Keratinocyte (primary cell): ENCODE measurements at regions not wholly inside any gene's neighbourhood (a gene's known extent, or its start where the extent isn't known, plus 50 kb on each side); places are given as distances from the start of the nearest gene placed in this dataset.

ENCODE experiments used
- DNase-seq: peaks from one replicate; pipeline ENCODE4 v3.0.0-alpha.2; 2011; ENCODE audit warnings: low read depth, missing footprints, low spot score
- FAIRE-seq: peaks from 2 replicates; lab custom pipeline; 2011; peaks lifted over from hg19 to GRCh38; lab: Jason Lieb, UNC
- H2AFZ ChIP-seq: 2 replicates; pipeline ENCODE4 v1.6.0; 2012; ENCODE audit warnings: low read length, control low read depth, inconsistent platforms; ENCODE audit not compliant: control insufficient read depth
- H3K27ac ChIP-seq: 2 replicates; pipeline ENCODE4 v1.5.1; 2011; ENCODE audit warnings: low read length; ENCODE audit not compliant: control insufficient read depth, insufficient read depth
- H3K27me3 ChIP-seq: 3 replicates; pipeline ENCODE4 v1.6.0; 2011; ENCODE audit warnings: low read length; ENCODE audit not compliant: control insufficient read depth, insufficient read depth; ENCODE audit errors: extremely low read depth
- H3K36me3 ChIP-seq, 2 experiments: 2 replicates in 1 of 2; 3 replicates in 1 of 2; pipeline ENCODE4 v1.5.1; 2011; ENCODE audit warnings: low read length in 2 of 2, mild to moderate bottlenecking in 1 of 2; ENCODE audit not compliant: control insufficient read depth in 2 of 2, insufficient read depth in 2 of 2; ENCODE audit errors: extremely low read depth in 1 of 2
- H3K4me1 ChIP-seq: 3 replicates; pipeline ENCODE4 v1.5.1; 2011; ENCODE audit warnings: low read length; ENCODE audit not compliant: control insufficient read depth, insufficient read depth; ENCODE audit errors: extremely low read depth
- H3K4me2 ChIP-seq: 3 replicates; pipeline ENCODE4 v1.6.0; 2011; ENCODE audit warnings: low read depth, low read length; ENCODE audit not compliant: control insufficient read depth, insufficient read depth; ENCODE audit errors: extremely low read depth
- H3K4me3 ChIP-seq, 3 experiments: fragments of 200-600 bp in 1 of 3; sonication (generic) in 1 of 3; 2 replicates in 2 of 3; 3 replicates in 1 of 3; pipeline ENCODE4 v1.5.1; 2011 to 2016; ENCODE audit warnings: low read length in 3 of 3, mild to moderate bottlenecking in 3 of 3, control low read depth in 2 of 3, inconsistent platforms in 1 of 3, low read depth in 1 of 3, mixed read lengths in 1 of 3, mixed run types in 1 of 3, moderate library complexity in 1 of 3; ENCODE audit not compliant: control insufficient read depth in 2 of 3, insufficient read depth in 2 of 3; ENCODE audit errors: extremely low read depth in 1 of 3
- H3K79me2 ChIP-seq: 2 replicates; pipeline ENCODE4 v1.6.0; 2012; ENCODE audit warnings: low read length; ENCODE audit not compliant: control insufficient read depth, insufficient read depth
- H3K9ac ChIP-seq: 3 replicates; pipeline ENCODE4 v1.6.0; 2011; ENCODE audit warnings: low read length; ENCODE audit not compliant: control insufficient read depth, insufficient read depth; ENCODE audit errors: extremely low read depth
- H3K9me1 ChIP-seq: 3 replicates; pipeline ENCODE4 v1.6.0; 2011; ENCODE audit warnings: low read length; ENCODE audit not compliant: control insufficient read depth, insufficient read depth; ENCODE audit errors: extremely low read depth
- H3K9me3 ChIP-seq: 2 replicates; pipeline ENCODE4 v1.5.1; 2012; ENCODE audit warnings: low read depth, low read length; ENCODE audit not compliant: control insufficient read depth
- H4K20me1 ChIP-seq: 3 replicates; pipeline ENCODE4 v1.6.0; 2011; ENCODE audit warnings: low read length; ENCODE audit not compliant: control insufficient read depth, insufficient read depth; ENCODE audit errors: extremely low read depth
- CTCF ChIP-seq, 3 experiments: IDR thresholded peaks in 1 of 3; conservative IDR thresholded peaks in 1 of 3; optimal IDR thresholded peaks in 1 of 3; 2 replicates in 2 of 3; 3 replicates in 1 of 3; pipeline versions ENCODE3 to v1.5.1; 2011; ENCODE audit warnings: low read length in 3 of 3, mild to moderate bottlenecking in 3 of 3, moderate library complexity in 2 of 3, control low read depth in 1 of 3, inconsistent platforms in 1 of 3; ENCODE audit not compliant: insufficient read depth in 2 of 3; ENCODE audit errors: extremely low read depth in 1 of 3
- EZH2 ChIP-seq: IDR thresholded peaks from one replicate; pipeline ENCODE4 v1.6.1; 2012; ENCODE audit warnings: inconsistent platforms, mild to moderate bottlenecking, low read length, moderate library complexity
- dilution Hi-C: fragments of 300-500 bp; cut with MboI; formaldehyde crosslinking; loops from one replicate; pipeline ENCODE4 v1.7.0; 2020; ENCODE audit warnings: low sequenced_read_pairs; ENCODE audit not compliant: extremely low pct_ligation_motif_present

- Histone ChIP-seq H3K36me3 (no peaks in the 10 kb centered on the region), H2AFZ (no peak overlapping the region), H4K20me1 (no peaks in the 10 kb centered on the region), H3K4me3 (no peak overlapping the region), H3K27ac (no peak overlapping the region), H3K9ac (no peak overlapping the region), H3K79me2 (no peaks in the 10 kb centered on the region), H3K9me1 (no peaks in the 10 kb centered on the region), H3K4me1 (peaks cover 28% of the 10 kb centered on the region), H3K4me2 (no peak overlapping the region), H3K27me3 (no peaks in the 10 kb centered on the region), H3K9me3 (no peaks in the 10 kb centered on the region)
- DNase-seq: no peak
- no peak for FAIRE-seq
- dilution Hi-C loops: no loop called here
- TF ChIP-seq EZH2: no peak
- no peak for TF ChIP-seq CTCF (optimal IDR thresholded peaks at IDR 0.05 in 1 of 3, IDR thresholded peaks at IDR 0.05 in 1 of 3, conservative IDR thresholded peaks at IDR 0.05 in 1 of 3; ENCODE audit: extremely low read depth in 1 of 3, insufficient read depth in 2 of 3, low read length in 3 of 3)
Measured at GRCh38 chr1:8171751-8172464, 145.8 kb upstream of the ERRFI1 start.

GRCh38 chr1:8170059-8170835, 144.1 kb upstream of the ERRFI1 start:
- Histone ChIP-seq H3K27me3 (no peaks in the 10 kb centered on the region), H3K9me3 (no peaks in the 10 kb centered on the region), H3K4me2 (peak overlapping the region; percentile 18), H3K27ac (peak overlapping the region; percentile 82), H3K79me2 (no peaks in the 10 kb centered on the region), H4K20me1 (no peaks in the 10 kb centered on the region), H3K36me3 (no peaks in the 10 kb centered on the region), H3K9me1 (no peaks in the 10 kb centered on the region), H3K4me1 (peaks cover 29% of the 10 kb centered on the region), H2AFZ (no peak overlapping the region), H3K9ac (no peak overlapping the region), H3K4me3 (no peak overlapping the region)
- TF ChIP-seq EZH2 (no peak), CTCF (optimal IDR thresholded peaks at IDR 0.05 in 1 of 3, IDR thresholded peaks at IDR 0.05 in 1 of 3, conservative IDR thresholded peaks at IDR 0.05 in 1 of 3; ENCODE audit: extremely low read depth in 1 of 3, insufficient read depth in 2 of 3, low read length in 3 of 3) (no peak)
- dilution Hi-C loops: no loop called here
- DNase-seq (no peak), FAIRE-seq (no peak)
